ENCODE measurements at regions not wholly inside any gene's neighbourhood (a gene's known extent, or its start where the extent isn't known, plus 50 kb on each side); places are given as distances from the start of the nearest gene placed in this dataset.

- H3K4me3 Mint-ChIP-seq (ENCODE audit: unreplicated experiment): no peak overlapping the region
- H3K4me1 Mint-ChIP-seq (ENCODE audit: insufficient read depth, unreplicated experiment): no peaks in the 10 kb centered on the region
These were observed 142.5 kb upstream of the ID4 start for GRCh38 chr6:19694697-19695096.

GRCh38 chr6:19697744-19698290 lies 139.4 kb upstream of the ID4 start:
- no peak for TF ChIP-seq CTCF (IDR thresholded peaks at IDR 0.05; ENCODE audit: unreplicated experiment)
- H3K36me3 Mint-ChIP-seq (ENCODE audit: insufficient read depth, unreplicated experiment): no peaks in the 10 kb centered on the region
- intact Hi-C loops (cut with micrococcal nuclease): no loop called here

More at GRCh38 chr6:19694697-19695096, 142.5 kb upstream of the ID4 start:
- H3K36me3 Mint-ChIP-seq (ENCODE audit: insufficient read depth, unreplicated experiment): no peaks in the 10 kb centered on the region
- no TSS peak for BruUV-seq (replicated peaks)
- no peak overlapping the region for H3K27ac Mint-ChIP-seq (ENCODE audit: low read depth, unreplicated experiment)
- peaks cover 44% of the 10 kb centered on the region for H3K27me3 Mint-ChIP-seq (ENCODE audit: insufficient read depth, unreplicated experiment)
- intact Hi-C loops (cut with micrococcal nuclease): no loop called here
- H3K9me3 Mint-ChIP-seq (ENCODE audit: unreplicated experiment): no peaks in the 10 kb centered on the region
- no peak for TF ChIP-seq CTCF (IDR thresholded peaks at IDR 0.05; ENCODE audit: unreplicated experiment)
- no peak for DNase-seq (ENCODE audit: unreplicated experiment)
- POLR2A ChIA-PET: no interaction called here
- CTCF ChIA-PET: no interaction called here

GRCh38 chr6:19699932-19700331 lies 137.2 kb upstream of the ID4 start:
- no TSS peak for BruUV-seq (replicated peaks)
- Mint-ChIP-seq H3K27ac (ENCODE audit: low read depth, unreplicated experiment) (no peak overlapping the region), H3K9me3 (ENCODE audit: unreplicated experiment) (no peaks in the 10 kb centered on the region), H3K27me3 (ENCODE audit: insufficient read depth, unreplicated experiment) (peaks cover 21% of the 10 kb centered on the region), H3K36me3 (ENCODE audit: insufficient read depth, unreplicated experiment) (no peaks in the 10 kb centered on the region), H3K4me1 (ENCODE audit: insufficient read depth, unreplicated experiment) (no peaks in the 10 kb centered on the region), H3K4me3 (ENCODE audit: unreplicated experiment) (no peak overlapping the region)
- ChIA-PET POLR2A (no interaction called here), CTCF (interaction anchor here (0.7 to 1.1 kb wide), 2 partner anchors 152 to 359 kb away, joined by 3 to 4 read pairs; no protein-coding TSS in a partner anchor)
- DNase-seq (ENCODE audit: unreplicated experiment): no peak
- intact Hi-C loops (cut with micrococcal nuclease): no loop called here
- no peak for TF ChIP-seq CTCF (IDR thresholded peaks at IDR 0.05; ENCODE audit: unreplicated experiment)

More at GRCh38 chr6:19697744-19698290, 139.4 kb upstream of the ID4 start:
- no peaks in the 10 kb centered on the region for H3K4me1 Mint-ChIP-seq (ENCODE audit: insufficient read depth, unreplicated experiment)
- H3K4me3 Mint-ChIP-seq (ENCODE audit: unreplicated experiment): no peak overlapping the region
- H3K9me3 Mint-ChIP-seq (ENCODE audit: unreplicated experiment): no peaks in the 10 kb centered on the region
- POLR2A ChIA-PET: no interaction called here
- peaks cover 42% of the 10 kb centered on the region for H3K27me3 Mint-ChIP-seq (ENCODE audit: insufficient read depth, unreplicated experiment)
- H3K27ac Mint-ChIP-seq (ENCODE audit: low read depth, unreplicated experiment): no peak overlapping the region
- CTCF ChIA-PET: no interaction called here
- DNase-seq (ENCODE audit: unreplicated experiment): peak; percentile 57
- BruUV-seq (replicated peaks): no TSS peak

GRCh38 chr6:19705606-19706005 lies 131.6 kb upstream of the ID4 start:
- Mint-ChIP-seq H3K4me3 (ENCODE audit: unreplicated experiment) (no peak overlapping the region), H3K36me3 (ENCODE audit: insufficient read depth, unreplicated experiment) (no peaks in the 10 kb centered on the region), H3K27ac (ENCODE audit: low read depth, unreplicated experiment) (no peak overlapping the region), H3K27me3 (ENCODE audit: insufficient read depth, unreplicated experiment) (peaks cover 10% of the 10 kb centered on the region), H3K4me1 (ENCODE audit: insufficient read depth, unreplicated experiment) (no peaks in the 10 kb centered on the region), H3K9me3 (ENCODE audit: unreplicated experiment) (no peaks in the 10 kb centered on the region)
- ChIA-PET POLR2A (no interaction called here), CTCF (no interaction called here)
- DNase-seq (ENCODE audit: unreplicated experiment): peak; percentile 30
- intact Hi-C loops (cut with micrococcal nuclease): no loop called here
- no TSS peak for BruUV-seq (replicated peaks)
- TF ChIP-seq CTCF (IDR thresholded peaks at IDR 0.05; ENCODE audit: unreplicated experiment): no peak

Measured in MCF 10A (cell line).